Stimulated activated naive CD4-positive, alpha-beta T cell treated with Interleukin-2 at 50 U/mL for 16 hours (primary cell): ENCODE measurements at regions not wholly inside any gene's neighbourhood (a gene's known extent, or its start where the extent isn't known, plus 50 kb on each side); places are given as distances from the start of the nearest gene placed in this dataset.

ENCODE experiments used
- DNase-seq: peaks from one replicate; lab custom pipeline; 2025; lab: John Stamatoyannopoulos, UW

- DNase-seq: no peak
These were observed 154.9 kb upstream of the KL start for GRCh38 chr13:32861304-32861703.

GRCh38 chr13:32863596-32863995 lies 152.6 kb upstream of the KL start:
- DNase-seq: no peak

- no peak for DNase-seq
These were observed 149.3 kb upstream of the KL start for GRCh38 chr13:32866921-32867320.

- no peak for DNase-seq
These were observed 138.7 kb upstream of the KL start for GRCh38 chr13:32877491-32877890.

GRCh38 chr13:32878163-32878562 lies 138.1 kb upstream of the KL start:
- DNase-seq: no peak

GRCh38 chr13:32880636-32881035 lies 135.6 kb upstream of the KL start:
- no peak for DNase-seq

GRCh38 chr13:32881074-32881776 lies 135.0 kb upstream of the KL start:
- no peak for DNase-seq

GRCh38 chr13:32881777-32882145 lies 134.5 kb upstream of the KL start:
- DNase-seq: no peak

GRCh38 chr13:32882691-32883090 lies 133.5 kb upstream of the KL start:
- DNase-seq: no peak

GRCh38 chr13:32883474-32883873 lies 132.7 kb upstream of the KL start:
- no peak for DNase-seq

- no peak for DNase-seq
These were observed 128.6 kb upstream of the KL start for GRCh38 chr13:32887617-32888016.

- no peak for DNase-seq
These were observed 126.1 kb upstream of the KL start for GRCh38 chr13:32889986-32890565.

GRCh38 chr13:32893176-32893575 lies 123.0 kb upstream of the KL start:
- DNase-seq: no peak

- DNase-seq: no peak
These were observed 121.6 kb upstream of the KL start for GRCh38 chr13:32894589-32895001.

- no peak for DNase-seq
These were observed 120.9 kb upstream of the KL start for GRCh38 chr13:32895296-32895695.

- no peak for DNase-seq
These were observed 118.9 kb upstream of the KL start for GRCh38 chr13:32897296-32897695.

- no peak for DNase-seq
These were observed 114.0 kb upstream of the KL start for GRCh38 chr13:32902029-32902780.

GRCh38 chr13:32902874-32903273 lies 113.3 kb upstream of the KL start:
- no peak for DNase-seq

- no peak for DNase-seq
These were observed 112.5 kb upstream of the KL start for GRCh38 chr13:32903720-32904119.

GRCh38 chr13:32904266-32904665 lies 112.0 kb upstream of the KL start:
- DNase-seq: no peak

- peak; percentile 2 for DNase-seq
These were observed 111.0 kb upstream of the KL start for GRCh38 chr13:32905063-32905863.

- DNase-seq: no peak
These were observed 110.4 kb upstream of the KL start for GRCh38 chr13:32905864-32906180.

- DNase-seq: no peak
These were observed 109.0 kb upstream of the KL start for GRCh38 chr13:32907211-32907610.
